Heart left ventricle (tissue), 13 donors: ENCODE measurements at regions not wholly inside any gene's neighbourhood (a gene's known extent, or its start where the extent isn't known, plus 50 kb on each side); places are given as distances from the start of the nearest gene placed in this dataset.

Experiments used
- CTCF ChIP-seq, 12 donors: fragments of 200-600 bp; sonication (generic) in 4 of 12; IDR thresholded peaks; one replicate each; pipeline versions ENCODE4 v1.5.0 to v1.8.0; 2018 to 2022; ENCODE audit warnings: antibody characterized with exemption in 12 of 12, mild to moderate bottlenecking in 5 of 12
- POLR2A ChIP-seq, 2 donors: fragments of 450-650 bp; IDR thresholded peaks; one replicate each; pipeline ENCODE4 v1.6.1; 2017; ENCODE audit warnings: antibody characterized with exemption in 2 of 2, mild to moderate bottlenecking in 2 of 2, moderate library complexity in 2 of 2
- donor health status: ischemic (EF 13 %, LVEDD 7.1; RV severe dilation, severe dysfunction).
- donor health status: DM: no; HTN: yes; CAD: no.
- donor health status: DM: no; HTN: no; CAD: no.
- donor health status: ischemic (EF 25% LVEDD 6.9; RV normal size, moderate dysfunction).
- donor health status: ischemic (EF 25% LVEDD 5.7; RV mildly dilated, moderate dysfunction).
- donor health status: ischemic (EF 35%, LVEDD 5.7; RV mildly dilated, moderate dysfunction).
- donor health status: nonischemic (EF 11% LVEDD 7.7; RV severe dilation, severe dysfunction).
- donor health status: DM: yes; HTN: yes; CAD: no.
- donor health status: PGD.
- donor health status: ischemic (EF 29% LVEDD 5.4; RV normal size, mild dysfunction).
- donor health status: nonischemic (EF 23%, LVEDD 6.1; RV moderate dilation, normal function).

- TF ChIP-seq POLR2A (IDR thresholded peaks at IDR 0.05) (no peak), CTCF (IDR thresholded peaks at IDR 0.05) (no peak)
These were observed 63.3 kb upstream of the STT3B start for GRCh38 chr3:31469385-31469784.
